ENCODE measurements at regions not wholly inside any gene's neighbourhood (a gene's known extent, or its start where the extent isn't known, plus 50 kb on each side); places are given as distances from the start of the nearest gene placed in this dataset.

- TF ChIP-seq CTCF (IDR thresholded peaks at IDR 0.05) (no peak), POLR2A (IDR thresholded peaks at IDR 0.05) (no peak)
Measured at GRCh38 chr6:78746457-78746856, 120.9 kb upstream of the IRAK1BP1 start.
